NCI-H146 treated with DMSO at 0.1 percent for 48 hours (cell line): ENCODE measurements at regions not wholly inside any gene's neighbourhood (a gene's known extent, or its start where the extent isn't known, plus 50 kb on each side); places are given as distances from the start of the nearest gene placed in this dataset.

ENCODE experiments used
- DNase-seq: peaks from one replicate; lab custom pipeline; 2025; ENCODE audit not compliant: unreplicated experiment; lab: John Stamatoyannopoulos, UW

DNA sequence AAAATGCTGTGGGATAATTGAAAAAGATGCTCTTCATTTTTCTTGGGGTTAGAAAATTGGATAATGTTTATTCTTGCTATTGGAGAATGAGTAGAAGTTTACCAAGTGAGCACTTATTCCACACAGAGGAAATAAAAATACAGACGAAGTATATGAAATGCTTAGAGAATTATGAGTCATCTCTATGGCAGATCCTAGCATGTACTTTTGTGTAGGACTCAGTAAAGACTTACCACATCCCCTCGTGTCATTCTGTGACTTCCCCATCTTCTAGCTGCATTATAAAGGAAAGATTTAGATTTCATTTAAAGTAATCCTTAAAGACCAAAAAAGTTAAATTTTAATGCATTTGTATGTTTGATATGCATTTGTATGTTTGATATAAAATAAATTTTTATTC lies 685.6 kb downstream of the TBC1D32 start:
- no peak for DNase-seq

- DNase-seq: no peak
Measured at GRCh38 chr6:120646101-120646500, 688.2 kb downstream of the TBC1D32 start.

- no peak for DNase-seq
Measured at GRCh38 chr6:120632975-120633374, 701.3 kb downstream of the TBC1D32 start.

- DNase-seq: no peak
Measured at GRCh38 chr6:120627612-120628011, 706.7 kb downstream of the TBC1D32 start.

GRCh38 chr6:120622127-120622631 lies 712.1 kb downstream of the TBC1D32 start:
- DNase-seq: no peak

GRCh38 chr6:120620900-120621299 lies 713.4 kb downstream of the TBC1D32 start:
- DNase-seq: no peak

- no peak for DNase-seq
Measured at GRCh38 chr6:120615238-120615637, 719.0 kb downstream of the TBC1D32 start.

DNA sequence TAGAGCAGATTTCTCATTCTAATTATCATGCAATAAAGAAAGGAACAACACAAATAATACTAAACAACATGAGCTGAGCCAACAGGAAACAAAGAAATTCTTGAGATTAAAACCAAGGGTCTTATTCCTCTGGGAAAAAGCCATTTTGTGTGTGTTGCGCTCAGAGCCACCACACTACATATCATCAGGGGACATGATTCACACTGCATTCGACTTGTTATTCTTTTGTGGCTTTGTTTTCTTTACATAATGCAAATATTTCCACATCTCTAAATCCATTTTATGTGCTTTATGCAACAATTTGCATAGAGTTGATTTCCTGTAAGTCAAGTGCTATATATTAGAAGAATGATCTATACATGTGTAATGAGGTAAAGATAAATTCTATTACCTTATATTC lies 719.6 kb downstream of the TBC1D32 start:
- DNase-seq: no peak

DNA sequence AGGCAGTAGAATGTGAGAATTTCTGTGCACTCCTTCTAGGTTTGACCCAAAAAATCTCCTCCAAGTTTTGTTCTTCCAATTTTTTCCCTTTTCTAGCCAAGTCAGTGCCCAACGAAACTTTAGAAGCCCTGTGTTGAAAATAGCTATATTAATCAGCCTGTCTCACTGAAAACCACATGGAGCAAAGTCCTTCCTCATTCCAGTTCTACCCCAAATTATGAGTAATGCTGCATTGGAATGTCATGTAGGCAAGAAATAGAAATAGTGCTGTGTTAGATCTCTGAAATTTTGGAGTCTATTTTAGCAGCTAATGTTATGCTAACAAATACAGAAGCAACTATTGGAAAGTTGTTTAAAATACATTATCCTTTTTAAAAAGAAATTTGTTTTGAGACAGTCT lies 725.5 kb downstream of the TBC1D32 start:
- DNase-seq: no peak

DNA sequence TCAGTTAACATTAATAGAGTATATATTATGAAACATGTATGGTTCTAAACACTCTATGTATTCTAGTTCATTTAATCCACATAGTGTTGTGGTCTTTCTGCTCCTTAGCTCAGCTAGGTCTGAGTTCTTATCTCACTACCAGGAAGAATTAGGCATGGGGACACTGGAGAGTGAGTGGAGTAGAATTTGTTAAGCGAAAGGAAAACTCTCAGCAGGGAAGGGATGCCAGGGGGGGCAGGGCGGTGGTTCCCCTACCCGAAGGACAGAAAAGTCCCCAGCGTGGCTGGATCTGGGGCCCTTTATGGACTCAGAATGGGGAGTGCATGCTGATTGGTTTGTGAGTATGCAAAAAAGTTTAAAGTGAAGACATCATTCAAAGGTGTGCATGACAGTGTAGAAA lies 727.5 kb downstream of the TBC1D32 start:
- no peak for DNase-seq

- no peak for DNase-seq
Measured at GRCh38 chr6:120604510-120604909, 729.8 kb downstream of the TBC1D32 start.

GRCh38 chr6:120590611-120591010 lies 743.7 kb downstream of the TBC1D32 start:
- no peak for DNase-seq

DNA sequence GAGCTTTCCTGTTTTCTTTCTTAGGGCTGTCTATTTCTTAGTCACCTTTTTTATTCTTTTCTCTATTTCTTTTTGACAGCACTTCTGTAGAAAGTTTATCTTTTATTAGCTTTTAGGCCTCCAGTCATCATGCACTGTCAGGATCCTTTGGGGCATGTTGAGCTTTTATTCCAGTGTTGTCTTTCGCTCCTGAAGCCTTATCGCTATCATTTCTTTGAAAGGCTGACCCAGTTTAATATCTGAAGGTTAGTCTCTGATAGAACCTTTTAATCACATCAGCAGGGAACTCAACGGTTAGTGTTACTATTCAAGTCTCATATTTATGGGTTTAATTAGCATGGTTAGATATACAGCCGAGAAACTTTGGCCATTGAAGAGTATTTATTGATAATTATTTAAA lies 745.9 kb downstream of the TBC1D32 start:
- no peak for DNase-seq

- DNase-seq: no peak
Measured at GRCh38 chr6:120587381-120587780, 746.9 kb downstream of the TBC1D32 start.

DNA sequence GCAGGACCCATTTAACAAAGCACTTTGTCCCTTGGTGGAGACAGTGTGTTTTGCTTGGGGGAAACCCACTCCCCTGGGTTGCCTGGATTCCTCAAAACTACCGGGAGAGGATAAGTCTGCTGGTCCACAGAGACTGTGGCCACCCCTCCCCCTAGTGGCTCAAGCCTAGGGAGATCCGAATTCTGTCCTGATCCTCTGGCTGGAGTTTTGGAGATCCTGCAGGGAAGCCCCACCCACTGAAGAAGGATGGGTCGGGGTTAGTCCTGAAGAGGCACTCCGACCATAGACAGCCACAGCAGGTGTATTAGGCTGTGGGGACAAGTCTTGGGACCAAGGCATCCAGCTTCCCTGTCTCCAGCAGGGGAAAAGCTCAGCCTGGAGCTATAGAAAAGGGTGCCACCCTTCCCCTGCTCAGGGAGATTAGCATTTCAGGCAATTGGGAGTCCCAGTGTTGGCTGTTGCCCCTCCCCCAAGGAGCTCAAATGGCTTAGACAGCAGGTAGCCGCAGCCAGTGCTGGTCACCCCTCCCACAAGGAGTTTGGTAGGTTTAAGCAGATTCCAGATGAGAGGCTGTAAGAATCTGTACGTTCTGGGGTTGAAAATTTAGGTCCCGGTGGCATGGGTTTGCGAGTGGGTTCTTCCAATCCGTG lies 750.0 kb downstream of the TBC1D32 start:
- DNase-seq: no peak

- DNase-seq: no peak
Measured at GRCh38 chr6:120576061-120576460, 758.2 kb downstream of the TBC1D32 start.

DNA sequence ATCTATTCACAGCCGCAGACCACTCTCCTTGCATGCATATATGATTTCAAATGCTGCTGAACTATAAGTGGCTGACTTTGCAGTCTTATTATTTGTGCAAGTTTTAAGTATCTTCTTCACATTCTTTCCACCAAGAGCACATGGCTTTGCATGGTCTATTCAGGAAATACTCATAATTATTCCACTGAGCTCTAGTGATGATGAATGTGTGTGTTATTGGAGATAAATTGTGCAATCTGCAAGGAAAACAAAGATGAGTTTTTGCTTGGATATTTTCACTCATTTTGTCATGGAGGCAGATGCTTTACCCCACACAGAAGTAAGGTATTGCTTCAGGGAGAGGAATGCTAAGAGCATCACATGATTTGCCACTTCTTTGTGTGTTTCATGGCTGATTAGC lies 764.6 kb downstream of the TBC1D32 start:
- no peak for DNase-seq

DNA sequence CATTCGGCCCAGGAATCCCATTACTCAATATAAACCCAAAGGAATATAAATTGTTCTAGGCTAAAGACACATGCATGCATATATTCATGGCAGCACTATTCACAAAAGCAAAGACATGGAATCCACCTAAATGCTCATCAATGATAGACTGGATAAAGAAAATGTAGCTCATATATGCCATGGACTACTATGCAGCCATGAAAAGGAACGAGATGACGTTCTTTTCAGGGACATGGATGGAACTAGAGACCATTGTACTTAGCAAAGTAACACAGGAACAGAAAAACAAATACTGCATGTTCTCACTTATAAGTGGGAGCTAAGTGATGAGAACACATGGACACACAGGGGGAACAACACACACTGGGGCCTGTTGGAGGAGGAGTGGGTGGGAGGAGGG lies 769.5 kb downstream of the TBC1D32 start:
- DNase-seq: no peak

- DNase-seq: no peak
Measured at GRCh38 chr6:120558294-120558693, 776.0 kb downstream of the TBC1D32 start.

DNA sequence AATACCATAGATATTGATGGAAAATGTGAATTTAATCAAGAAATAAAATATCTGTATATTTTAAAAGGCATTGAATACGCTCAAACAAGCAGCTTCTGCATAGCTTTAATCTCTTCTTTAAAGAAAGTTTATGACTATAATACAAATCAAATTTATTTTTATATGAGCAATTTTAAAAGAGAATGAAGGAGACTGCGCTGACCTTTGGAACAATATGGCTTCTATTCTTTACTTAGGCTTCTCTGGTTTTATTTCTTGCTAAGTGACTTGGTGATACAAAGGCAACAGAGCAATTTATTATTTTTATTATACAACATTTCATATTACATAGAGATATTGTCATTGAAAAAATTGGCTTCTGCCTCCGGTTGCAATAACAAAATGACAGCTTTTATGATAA lies 776.7 kb downstream of the TBC1D32 start:
- no peak for DNase-seq

GRCh38 chr6:120556491-120556890 lies 777.8 kb downstream of the TBC1D32 start:
- DNase-seq: no peak

DNA sequence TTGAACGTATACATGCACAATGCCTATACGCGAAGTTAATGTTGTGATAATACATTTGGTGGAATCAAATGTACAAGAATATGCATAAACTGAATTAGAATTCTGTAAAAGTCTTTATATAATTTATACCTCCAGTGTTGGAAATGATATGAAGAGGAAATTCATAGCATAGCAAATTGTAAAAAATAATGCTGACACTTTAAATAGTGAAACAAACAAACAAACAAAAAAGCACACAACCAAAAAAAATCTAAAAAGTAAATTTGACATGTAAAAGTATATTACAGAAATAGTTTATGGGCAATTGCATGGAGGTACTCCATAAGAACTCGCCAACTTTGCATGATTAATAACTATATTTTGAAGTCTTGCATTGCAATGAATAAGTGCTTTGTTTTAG lies 780.9 kb downstream of the TBC1D32 start:
- no peak for DNase-seq

DNA sequence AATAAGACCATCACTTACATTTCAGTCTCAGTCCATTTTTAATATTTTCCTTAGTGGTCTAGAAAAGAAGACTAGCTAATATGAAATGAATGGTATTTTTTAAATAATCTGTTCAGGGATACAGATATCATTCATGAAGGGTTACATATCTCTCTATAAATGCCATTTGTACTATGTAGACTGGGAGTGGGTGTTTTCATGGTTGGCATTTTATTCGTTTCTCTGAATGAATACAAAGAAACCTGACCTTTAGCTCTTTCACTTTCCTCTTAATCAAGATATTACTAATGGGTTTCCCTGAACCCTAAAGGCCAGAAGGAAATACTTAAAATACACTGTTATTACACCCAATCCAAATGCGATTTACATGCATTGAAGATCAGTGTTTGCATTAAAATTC lies 788.9 kb downstream of the TBC1D32 start:
- DNase-seq: no peak
